Activated B cell treated with CpG ODN at 0.5 μM for 24 hours (primary cell): ENCODE measurements at regions not wholly inside any gene's neighbourhood (a gene's known extent, or its start where the extent isn't known, plus 50 kb on each side); places are given as distances from the start of the nearest gene placed in this dataset.

Experiments used
- ATAC-seq: fragments of 200-7000 bp; cut with Tn5 transposase; one replicate; pipeline ENCODE4 v1.10.0; 2021; ENCODE audit warnings: low read depth, mild to moderate bottlenecking, moderate library complexity
- CTCF ChIA-PET: fragments of 350-600 bp; sonication (Branson Sonifier 250); formaldehyde crosslinking; loops from one replicate; lab custom pipeline; 2021; ENCODE audit warnings: antibody characterized with exemption; lab: Charles Lee
- POLR2A ChIA-PET: fragments of 350-600 bp; sonication (Branson Sonifier 250); formaldehyde crosslinking; loops from one replicate; lab custom pipeline; 2021; ENCODE audit warnings: antibody characterized with exemption; lab: Charles Lee
- DNase-seq: peaks from one replicate; pipeline ENCODE4 v3.0.0; 2022
- H3K27ac Mint-ChIP-seq: one replicate; pipeline ENCODE4 v1.8.0; 2020; ENCODE audit warnings: mixed read lengths
- H3K27me3 Mint-ChIP-seq: one replicate; pipeline ENCODE4 v1.8.0; 2021; ENCODE audit warnings: mixed read lengths
- H3K36me3 Mint-ChIP-seq: one replicate; pipeline ENCODE4 v1.8.0; 2021; ENCODE audit warnings: low read depth, mixed read lengths
- H3K4me1 Mint-ChIP-seq: one replicate; pipeline ENCODE4 v1.8.0; 2021; ENCODE audit warnings: mixed read lengths
- H3K4me3 Mint-ChIP-seq: one replicate; pipeline ENCODE4 v1.8.0; 2020; ENCODE audit warnings: mild to moderate bottlenecking, mixed read lengths
- H3K9me3 Mint-ChIP-seq: one replicate; pipeline ENCODE4 v1.8.0; 2020; ENCODE audit warnings: mixed read lengths
- CTCF ChIP-seq: fragments of 200-600 bp; IDR thresholded peaks from one replicate; pipeline ENCODE4 v1.8.0; 2022; ENCODE audit warnings: antibody characterized with exemption, mild to moderate bottlenecking
- intact Hi-C: fragments of 100-400 bp; cut with micrococcal nuclease; formaldehyde crosslinking; loops from one replicate; pipeline ENCODE4 v1.15.1; 2024

GRCh38 chr10:130439766-130440165 is 303.6 kb downstream of the GLRX3 start:
- no peaks in the 10 kb centered on the region for H3K4me1 Mint-ChIP-seq
- POLR2A ChIA-PET, result no interaction called here
- no peaks in the 10 kb centered on the region for H3K36me3 Mint-ChIP-seq
- no peak overlapping the region for H3K4me3 Mint-ChIP-seq
- H3K27me3 Mint-ChIP-seq, result no peaks in the 10 kb centered on the region
- TF ChIP-seq CTCF, result no peak
- DNase-seq (no peak), ATAC-seq (no peak)
- no peak overlapping the region for H3K27ac Mint-ChIP-seq
- H3K9me3 Mint-ChIP-seq, result peaks cover 4% of the 10 kb centered on the region
- intact Hi-C loops, result no loop called here
- CTCF ChIA-PET, result no interaction called here

GRCh38 chr10:130440494-130440893 is 304.3 kb downstream of the GLRX3 start:
- no peaks in the 10 kb centered on the region for H3K27me3 Mint-ChIP-seq
- CTCF ChIA-PET, result no interaction called here
- H3K9me3 Mint-ChIP-seq, result peaks cover 4% of the 10 kb centered on the region
- POLR2A ChIA-PET, result no interaction called here
- H3K36me3 Mint-ChIP-seq, result no peaks in the 10 kb centered on the region
- DNase-seq, result no peak
- TF ChIP-seq CTCF, result no peak
- H3K27ac Mint-ChIP-seq, result no peak overlapping the region
- ATAC-seq, result no peak
- intact Hi-C loops, result no loop called here
- H3K4me1 Mint-ChIP-seq, result no peaks in the 10 kb centered on the region
- H3K4me3 Mint-ChIP-seq, result no peak overlapping the region

DNA sequence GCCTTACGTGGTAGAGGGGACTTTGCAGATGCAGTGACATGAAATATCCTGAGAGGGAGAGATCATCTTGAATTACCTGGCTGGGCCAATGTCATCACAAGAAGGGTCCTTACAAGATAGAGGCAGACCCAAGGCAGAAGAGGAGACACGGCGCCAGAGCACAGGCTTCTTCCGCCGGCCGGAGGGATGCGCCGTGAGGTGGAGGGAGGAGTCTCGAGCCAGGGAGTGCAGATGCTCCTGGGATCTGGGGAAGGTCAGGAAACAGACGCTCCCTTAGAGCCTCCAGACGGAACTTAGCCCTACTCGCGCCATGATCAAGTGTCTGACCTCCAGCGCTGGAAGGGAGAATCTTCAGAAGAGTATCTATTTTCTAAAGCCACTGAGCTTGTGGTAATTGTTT is 304.8 kb downstream of the GLRX3 start:
- H3K4me1 Mint-ChIP-seq, result no peaks in the 10 kb centered on the region
- ChIA-PET POLR2A (no interaction called here), CTCF (no interaction called here)
- no peaks in the 10 kb centered on the region for H3K27me3 Mint-ChIP-seq
- no peak for DNase-seq
- no peaks in the 10 kb centered on the region for H3K36me3 Mint-ChIP-seq
- H3K4me3 Mint-ChIP-seq, result no peak overlapping the region
- no peak overlapping the region for H3K27ac Mint-ChIP-seq
- ATAC-seq, result no peak
- H3K9me3 Mint-ChIP-seq, result peaks cover 2% of the 10 kb centered on the region
- no peak for TF ChIP-seq CTCF
- intact Hi-C loops, result no loop called here

- DNase-seq, result no peak
- Mint-ChIP-seq H3K27ac (no peak overlapping the region), H3K9me3 (peaks cover 2% of the 10 kb centered on the region)
These were observed 306.9 kb downstream of the GLRX3 start for GRCh38 chr10:130443066-130443465.

DNA sequence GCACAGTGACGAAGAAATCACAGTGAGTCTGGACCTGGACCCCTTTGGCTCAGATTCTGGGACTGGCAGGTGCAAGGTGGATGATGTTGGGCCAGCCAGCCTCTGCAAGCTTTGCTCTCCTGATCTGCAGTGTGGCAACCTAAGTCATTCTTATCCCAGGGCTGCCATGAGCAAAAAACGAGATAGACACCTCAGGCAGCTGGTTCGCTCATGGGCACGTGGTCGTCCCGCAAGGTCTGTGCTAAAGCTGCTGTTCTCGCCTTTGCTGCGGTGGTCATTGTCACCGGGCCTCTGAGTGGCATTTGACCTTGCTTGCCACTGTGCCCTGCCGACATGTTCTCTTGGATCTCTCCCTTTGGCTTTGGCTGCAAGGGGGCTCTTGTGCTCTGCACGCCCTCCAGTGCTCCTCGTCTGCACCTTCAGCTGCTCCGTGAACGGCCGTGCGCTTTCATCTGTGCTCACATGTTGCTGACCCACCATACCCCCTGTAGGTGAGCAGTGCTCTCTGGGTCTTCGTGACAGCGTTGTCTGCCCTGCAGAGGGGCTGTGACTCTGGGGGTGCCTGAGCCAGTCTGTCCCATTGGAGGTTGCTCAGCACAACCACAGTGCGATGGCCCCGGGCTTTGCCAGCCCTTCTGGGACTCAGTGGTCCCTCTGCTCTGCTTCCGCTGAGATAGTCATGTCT is 317.0 kb downstream of the GLRX3 start:
- Mint-ChIP-seq H3K36me3 (no peaks in the 10 kb centered on the region), H3K9me3 (no peaks in the 10 kb centered on the region), H3K27me3 (no peaks in the 10 kb centered on the region), H3K27ac (no peak overlapping the region), H3K4me3 (no peak overlapping the region), H3K4me1 (no peaks in the 10 kb centered on the region)
- no peak for TF ChIP-seq CTCF
- intact Hi-C loops, result no loop called here
- ATAC-seq (no peak), DNase-seq (no peak)
- ChIA-PET POLR2A (no interaction called here), CTCF (no interaction called here)

More at GRCh38 chr10:130443066-130443465, 306.9 kb downstream of the GLRX3 start:
- CTCF ChIA-PET, result no interaction called here
- H3K4me3 Mint-ChIP-seq, result no peak overlapping the region
- intact Hi-C loops, result no loop called here
- H3K36me3 Mint-ChIP-seq, result no peaks in the 10 kb centered on the region
- no peaks in the 10 kb centered on the region for H3K4me1 Mint-ChIP-seq
- ATAC-seq, result no peak
- H3K27me3 Mint-ChIP-seq, result no peaks in the 10 kb centered on the region
- POLR2A ChIA-PET, result no interaction called here
- no peak for TF ChIP-seq CTCF
